Thyroid gland (tissue), 4 donors: ENCODE measurements at regions not wholly inside any gene's neighbourhood (a gene's known extent, or its start where the extent isn't known, plus 50 kb on each side); places are given as distances from the start of the nearest gene placed in this dataset.

Source experiments
- CTCF ChIP-seq, 6 experiments: fragments of 200-600 bp in 3 of 6; fragments of 450-650 bp in 3 of 6; sonication (generic) in 3 of 6; IDR thresholded peaks; one replicate each; pipeline ENCODE4 v1.5.1; 2016 to 2019; ENCODE audit warnings: antibody characterized with exemption in 6 of 6, mild to moderate bottlenecking in 2 of 6, inconsistent platforms in 1 of 6, moderate library complexity in 1 of 6
- POLR2A ChIP-seq, 2 donors: fragments of 450-650 bp; IDR thresholded peaks; one replicate each; pipeline ENCODE4 v1.6.1; 2017; ENCODE audit warnings: antibody characterized with exemption in 2 of 2, mild to moderate bottlenecking in 2 of 2, moderate library complexity in 1 of 2

GRCh38 chr6:2351807-2352431, 106.5 kb upstream of the GMDS start:
- TF ChIP-seq POLR2A (IDR thresholded peaks at IDR 0.05) (no peak), CTCF (IDR thresholded peaks at IDR 0.05) (no peak)
